GM12892 (cell line): ENCODE measurements at regions not wholly inside any gene's neighbourhood (a gene's known extent, or its start where the extent isn't known, plus 50 kb on each side); places are given as distances from the start of the nearest gene placed in this dataset.

Experiments
- DNase-seq: peaks from one replicate; pipeline ENCODE4 v3.0.0; 2011; ENCODE audit not compliant: insufficient read length
- FAIRE-seq: peaks from 2 replicates; lab custom pipeline; 2011; peaks lifted over from hg19 to GRCh38; lab: Jason Lieb, UNC
- POLR2A ChIP-seq: IDR thresholded peaks from 2 replicates; pipeline ENCODE4 v1.6.1; 2011; ENCODE audit warnings: low read depth, low read length, control low read depth
- POLR2AphosphoS5 ChIP-seq: IDR thresholded peaks from 2 replicates; pipeline ENCODE4 v1.6.1; 2011; ENCODE audit warnings: low read depth, low read length, control low read depth
- TAF1 ChIP-seq: IDR thresholded peaks from 2 replicates; pipeline ENCODE4 v1.6.1; 2011; ENCODE audit warnings: low read depth, mild to moderate bottlenecking, control low read depth, low read length, borderline replicate concordance

DNA sequence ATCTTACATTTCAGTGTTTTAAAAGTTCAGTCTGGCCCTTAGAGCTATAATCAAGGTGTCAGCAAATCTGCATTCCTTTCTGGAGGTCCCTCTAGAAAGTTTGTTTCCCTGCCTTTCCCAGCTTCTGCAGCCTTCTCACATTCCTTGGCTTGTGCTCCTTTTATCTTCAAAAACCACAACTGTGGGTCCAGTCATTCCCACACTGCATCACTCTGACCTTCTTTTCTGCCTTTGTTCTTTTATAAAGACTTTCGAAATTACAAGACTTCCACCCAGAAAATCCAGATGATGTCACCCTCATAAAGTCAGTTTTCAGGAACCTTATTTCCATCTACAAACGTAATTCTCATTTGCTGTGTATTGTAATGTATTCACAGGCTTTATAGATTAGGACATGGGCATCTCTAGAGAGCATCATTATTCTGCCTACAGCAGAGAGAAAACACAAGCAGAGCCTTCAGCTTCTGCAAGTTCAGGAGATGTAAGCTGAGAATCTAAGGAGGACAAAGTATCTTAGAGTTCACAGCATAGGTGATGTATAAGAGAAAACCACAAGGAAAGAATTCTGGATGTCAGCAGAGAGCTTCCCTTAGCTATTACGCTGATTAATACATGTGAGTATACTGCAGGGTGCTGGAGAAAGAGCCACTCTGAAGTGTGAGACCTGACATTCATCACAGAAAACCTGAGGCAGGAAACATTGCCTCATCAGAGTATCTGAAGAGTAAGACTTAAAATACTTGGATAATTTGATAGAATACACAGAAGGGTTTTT is 1100.2 kb downstream of the CBLN2 start:
- DNase-seq (no peak), FAIRE-seq (no peak)
- TF ChIP-seq TAF1: no peak
- no peak for TF ChIP-seq POLR2A
- no peak for TF ChIP-seq POLR2AphosphoS5

DNA sequence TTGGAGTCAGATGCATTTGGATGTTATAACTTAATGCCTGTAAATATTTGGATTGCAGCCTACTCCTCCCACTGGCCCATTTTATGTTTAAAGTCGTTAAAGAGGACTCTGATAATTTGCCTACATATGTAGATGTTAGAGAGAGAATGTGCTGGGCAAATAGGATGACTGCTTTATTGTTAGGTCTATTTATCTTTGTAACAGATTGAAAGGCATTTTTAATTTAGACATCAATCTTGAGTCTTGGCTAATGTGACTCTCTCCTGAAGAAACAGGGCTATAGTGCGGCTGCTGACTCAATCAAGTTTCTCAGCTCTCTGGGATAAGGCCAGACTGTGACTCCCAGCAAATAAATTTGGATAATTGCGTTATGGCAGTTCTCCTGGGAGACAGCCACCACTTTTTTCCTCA is 1101.4 kb downstream of the CBLN2 start:
- FAIRE-seq: no peak
- no peak for DNase-seq
- TF ChIP-seq TAF1 (no peak), POLR2AphosphoS5 (no peak), POLR2A (no peak)

DNA sequence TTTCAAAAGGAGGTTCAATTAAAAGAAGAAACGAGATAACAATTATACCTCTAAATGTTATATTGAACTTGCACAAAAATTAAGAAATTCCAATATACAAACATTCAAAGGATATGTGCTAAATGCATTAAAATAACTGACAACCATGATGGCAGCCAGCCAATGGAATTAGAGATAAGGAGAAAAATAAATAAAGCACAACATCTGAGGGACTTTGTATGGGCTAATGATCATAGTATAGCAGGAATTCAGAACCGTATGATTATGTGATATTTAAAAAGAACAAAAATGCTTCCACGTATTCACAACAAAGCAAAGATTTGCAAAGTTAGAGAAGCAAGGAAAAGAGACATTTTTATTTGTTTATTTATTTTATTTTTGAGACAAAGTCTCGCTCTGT is 1103.0 kb downstream of the CBLN2 start:
- DNase-seq: no peak
- TF ChIP-seq POLR2A: no peak
- TF ChIP-seq TAF1: no peak
- no peak for TF ChIP-seq POLR2AphosphoS5
- FAIRE-seq: no peak

DNA sequence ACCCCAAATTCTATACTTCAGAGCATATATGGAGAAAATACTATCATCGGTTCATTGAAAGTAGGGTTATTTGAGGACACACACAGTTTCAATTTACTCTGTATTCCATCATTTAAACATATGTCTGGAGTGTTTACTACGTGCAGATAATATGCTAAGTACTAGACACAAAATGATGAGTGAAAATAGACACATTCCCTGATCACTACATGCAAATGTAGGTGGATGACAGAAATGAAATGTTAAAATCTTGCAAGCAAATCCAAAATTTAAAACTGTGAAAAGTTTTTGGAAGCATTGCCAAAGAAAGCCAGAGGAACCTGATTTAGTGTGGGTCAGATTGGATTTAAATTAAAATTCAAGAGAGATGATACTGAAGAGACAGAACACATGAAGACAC is 1106.6 kb downstream of the CBLN2 start:
- DNase-seq: no peak
- no peak for TF ChIP-seq POLR2A
- no peak for TF ChIP-seq POLR2AphosphoS5
- TF ChIP-seq TAF1: no peak
- no peak for FAIRE-seq

DNA sequence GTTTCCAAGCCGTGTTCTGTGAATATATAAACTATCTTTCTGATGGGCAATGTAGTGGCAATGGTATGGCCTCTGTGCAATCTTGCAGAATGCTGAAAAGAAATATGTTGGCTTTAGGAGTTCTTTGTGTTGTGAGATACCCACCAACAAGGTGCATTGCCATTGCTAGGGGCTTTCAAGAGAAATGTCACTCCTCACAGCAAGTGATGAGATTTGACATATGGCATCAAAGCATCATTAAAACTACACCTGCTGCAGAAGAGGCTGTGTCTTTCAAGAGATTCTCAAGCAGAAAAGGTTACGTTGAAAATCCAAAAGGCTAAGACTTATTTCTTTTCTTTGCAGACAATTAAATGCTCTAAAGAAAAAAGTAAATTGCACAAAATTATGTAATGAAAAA is 1110.8 kb downstream of the CBLN2 start:
- FAIRE-seq (no peak), DNase-seq (no peak)
- TF ChIP-seq POLR2A (no peak), POLR2AphosphoS5 (no peak), TAF1 (no peak)

DNA sequence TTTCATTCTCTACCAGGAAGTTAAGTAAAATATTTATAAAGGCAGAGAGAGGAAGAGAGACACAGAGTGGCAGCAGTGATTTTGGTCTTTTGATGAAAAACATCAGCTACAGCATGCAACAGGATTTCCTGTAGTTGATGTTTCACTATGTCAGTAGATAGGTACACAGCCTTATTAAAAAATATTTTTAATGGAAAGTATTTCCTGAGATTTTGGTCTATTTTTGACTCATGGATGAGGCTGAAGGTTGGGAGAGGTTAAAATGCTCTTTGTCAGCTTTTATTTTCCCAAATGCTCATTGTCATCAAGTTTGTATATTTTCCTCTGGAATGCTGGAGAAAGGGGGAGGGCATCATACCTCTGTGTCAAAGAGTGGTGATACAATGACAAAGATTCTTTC is 1112.5 kb downstream of the CBLN2 start:
- FAIRE-seq (no peak), DNase-seq (no peak)
- TF ChIP-seq POLR2AphosphoS5 (no peak), POLR2A (no peak), TAF1 (no peak)

DNA sequence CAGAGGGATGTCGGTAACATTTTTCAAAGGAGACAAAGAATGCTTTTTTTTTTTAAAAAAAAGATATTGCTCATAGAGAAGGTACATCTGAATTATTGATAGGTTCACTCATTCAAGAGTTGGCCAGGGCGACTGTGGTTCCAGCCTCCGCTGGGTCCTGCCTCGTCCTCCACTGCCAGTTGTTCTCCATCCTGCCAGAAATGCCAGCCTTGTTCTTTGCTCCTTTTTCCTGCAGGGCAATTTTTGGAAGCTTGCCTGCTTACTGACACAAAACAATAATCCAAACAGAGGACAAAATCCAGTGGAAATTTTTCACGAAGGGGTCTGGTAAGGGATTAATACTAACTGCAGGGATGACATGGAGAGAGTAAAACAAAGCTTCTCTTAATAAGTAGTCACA is 1113.0 kb downstream of the CBLN2 start:
- no peak for FAIRE-seq
- TF ChIP-seq TAF1 (no peak), POLR2A (no peak), POLR2AphosphoS5 (no peak)

DNA sequence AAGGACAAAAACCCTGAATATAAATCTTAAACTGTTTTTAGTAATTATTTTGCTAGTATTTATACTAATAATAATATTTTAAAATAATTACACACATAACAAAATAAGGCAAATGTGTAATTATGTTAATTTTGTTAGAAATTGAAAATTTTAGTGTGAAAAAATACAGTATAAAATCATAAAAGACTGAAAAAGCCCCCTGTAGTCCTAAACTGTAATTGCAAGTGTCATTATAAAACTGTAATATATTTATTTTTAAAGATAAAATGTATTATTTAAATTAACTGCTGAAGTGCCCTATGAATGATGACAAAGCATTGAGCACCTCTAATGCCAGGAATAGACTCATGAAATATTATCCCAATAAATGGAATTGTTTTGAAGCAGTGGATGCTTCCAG is 1117.7 kb downstream of the CBLN2 start:
- no peak for DNase-seq
- FAIRE-seq: no peak
- no peak for TF ChIP-seq TAF1
- no peak for TF ChIP-seq POLR2A
- TF ChIP-seq POLR2AphosphoS5: no peak

More for the DNA sequence above, 1113.0 kb downstream of the CBLN2 start:
- no peak for DNase-seq

DNA sequence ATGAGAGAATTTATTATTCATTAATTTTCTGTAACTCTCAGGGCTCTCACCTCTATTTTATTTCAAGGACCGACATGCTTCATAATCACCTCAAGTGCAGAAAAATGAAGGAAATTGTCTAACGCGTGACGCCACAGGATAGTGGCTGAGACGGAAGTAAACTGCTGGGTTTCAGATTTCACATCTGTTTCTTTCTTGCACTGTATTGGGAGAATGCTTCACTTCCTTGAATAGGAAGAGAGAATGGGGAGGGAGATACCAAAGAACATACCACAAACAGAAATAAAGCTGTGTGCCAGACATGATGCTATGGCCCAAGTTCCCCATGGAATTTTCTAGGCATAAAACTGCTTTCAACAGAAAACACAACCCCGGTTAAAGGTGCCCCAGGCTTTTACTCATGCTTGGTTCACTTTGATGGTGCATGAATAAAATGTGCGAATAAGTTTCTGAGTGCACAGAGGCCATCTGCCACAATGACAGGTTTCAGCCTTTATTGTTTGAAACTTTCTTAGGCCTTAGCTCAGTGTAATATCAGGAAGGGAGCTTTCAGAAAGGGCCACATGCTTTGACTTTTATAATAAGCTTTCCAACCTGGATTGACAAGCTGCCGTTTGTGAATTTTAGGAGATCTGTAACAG is 1116.4 kb downstream of the SOCS6 start:
- TF ChIP-seq POLR2A: no peak
- no peak for TF ChIP-seq POLR2AphosphoS5
- no peak for TF ChIP-seq TAF1
- FAIRE-seq: no peak
- DNase-seq: no peak

DNA sequence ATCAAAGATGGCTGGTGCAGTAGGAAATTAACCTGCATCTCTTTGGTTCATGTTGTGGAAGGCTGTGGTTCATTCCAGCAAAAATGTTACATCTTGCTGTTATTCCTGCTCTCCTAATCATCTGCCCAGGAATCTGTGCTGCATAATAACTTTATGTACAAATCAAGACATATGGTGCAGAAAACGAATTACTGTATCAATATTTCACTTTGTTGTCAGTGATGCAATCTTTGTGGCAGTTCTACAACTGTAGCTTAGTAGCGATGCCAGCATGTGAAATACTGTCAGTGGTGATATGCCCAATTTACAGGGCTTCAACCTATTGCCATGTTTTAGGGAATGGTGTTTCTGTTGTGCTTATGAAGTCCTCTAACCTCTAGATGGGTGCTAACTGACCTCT is 1114.7 kb downstream of the SOCS6 start:
- no peak for FAIRE-seq
- TF ChIP-seq POLR2A: no peak
- TF ChIP-seq POLR2AphosphoS5: no peak
- no peak for TF ChIP-seq TAF1

DNA sequence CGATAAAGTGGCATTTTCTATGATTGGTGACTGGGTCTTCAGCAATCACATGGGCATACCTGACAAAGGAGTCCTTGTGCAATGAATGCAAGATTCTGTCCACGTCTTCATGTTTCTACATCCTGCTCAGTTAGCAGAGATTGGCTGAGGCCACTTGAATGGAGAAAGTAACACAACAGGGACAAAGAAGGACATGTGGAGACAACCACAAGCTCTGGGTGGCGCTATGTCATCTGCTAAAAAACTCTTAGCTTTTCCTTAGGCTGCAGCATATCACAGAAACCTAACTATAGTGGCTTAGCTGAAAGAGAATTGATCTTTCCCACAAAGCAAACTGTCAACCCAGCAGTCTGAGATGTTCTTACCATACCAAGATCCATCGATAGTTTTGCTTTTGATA is 1109.7 kb downstream of the SOCS6 start:
- FAIRE-seq (no peak), DNase-seq (no peak)
- TF ChIP-seq POLR2AphosphoS5 (no peak), TAF1 (no peak), POLR2A (no peak)

More for the DNA sequence above, 1114.7 kb downstream of the SOCS6 start:
- DNase-seq: no peak

DNA sequence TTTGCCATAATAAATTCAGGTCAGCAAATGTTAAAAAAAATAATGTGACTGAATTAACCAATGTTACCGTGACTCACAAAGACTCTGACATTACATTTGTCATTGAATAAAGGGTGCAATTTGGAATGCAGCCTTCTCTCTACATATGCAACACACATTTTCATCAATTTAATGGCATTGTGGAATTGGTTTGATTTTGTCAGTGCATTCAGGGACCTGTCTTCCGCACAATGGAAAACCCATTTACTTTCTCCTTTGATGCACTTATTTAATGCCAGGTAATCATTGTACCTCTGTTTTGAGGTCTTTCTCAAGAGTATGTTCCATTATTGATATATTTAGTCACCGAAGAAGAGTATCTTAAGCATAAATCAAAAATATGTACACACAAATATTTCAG is 1099.3 kb downstream of the SOCS6 start:
- TF ChIP-seq POLR2AphosphoS5: no peak
- TF ChIP-seq TAF1: no peak
- no peak for TF ChIP-seq POLR2A
- FAIRE-seq: no peak
- no peak for DNase-seq
